GM23338 (cell line): ENCODE measurements at regions not wholly inside any gene's neighbourhood (a gene's known extent, or its start where the extent isn't known, plus 50 kb on each side); places are given as distances from the start of the nearest gene placed in this dataset.

Source experiments
- ATAC-seq: fragments of 200-7000 bp; cut with Tn5 transposase; 3 replicates; pipeline ENCODE4 v1.9.1; 2020
- DNase-seq: peaks from one replicate; pipeline ENCODE4 v3.0.0-alpha.2; 2015; ENCODE audit warnings: low spot score
- H2AFZ ChIP-seq: fragments of 200-600 bp; sonication (generic); 2 replicates; pipeline ENCODE4 v1.8.0; 2016; ENCODE audit warnings: antibody characterized with exemption, mild to moderate bottlenecking, moderate library complexity
- H3F3A ChIP-seq: fragments of 200-600 bp; sonication (generic); replicated peaks from 2 replicates; pipeline ENCODE4 v1.8.0; 2017; ENCODE audit warnings: antibody characterized with exemption, mixed run types, low read depth
- H3K27ac ChIP-seq: fragments of 200-600 bp; sonication (generic); 2 replicates; pipeline ENCODE4 v1.6.1; 2016; ENCODE audit warnings: low read depth
- H3K27me3 ChIP-seq: fragments of 200-600 bp; sonication (generic); 2 replicates; pipeline ENCODE4 v1.8.0; 2016; ENCODE audit warnings: mild to moderate bottlenecking, mixed run types, moderate library complexity; ENCODE audit not compliant: insufficient read depth
- H3K36me3 ChIP-seq: fragments of 200-600 bp; sonication (generic); 2 replicates; pipeline ENCODE4 v1.8.0; 2016; ENCODE audit warnings: mild to moderate bottlenecking; ENCODE audit not compliant: insufficient read depth
- H3K4me1 ChIP-seq: fragments of 200-600 bp; sonication (generic); 2 replicates; pipeline ENCODE4 v1.8.0; 2016; ENCODE audit warnings: mild to moderate bottlenecking, moderate library complexity; ENCODE audit not compliant: insufficient read depth
- H3K4me2 ChIP-seq: fragments of 200-600 bp; sonication (generic); 2 replicates; pipeline ENCODE4 v1.7.1; 2017; ENCODE audit warnings: mixed run types
- H3K4me3 ChIP-seq: fragments of 200-600 bp; sonication (generic); 2 replicates; pipeline ENCODE4 v1.6.1; 2016; ENCODE audit warnings: mixed run types
- H3K79me2 ChIP-seq: fragments of 200-600 bp; sonication (generic); replicated peaks from 2 replicates; pipeline ENCODE4 v1.8.0; 2017; ENCODE audit warnings: mild to moderate bottlenecking; ENCODE audit not compliant: insufficient read depth
- H3K9me2 ChIP-seq: fragments of 200-600 bp; sonication (generic); 2 replicates; pipeline ENCODE4 v1.8.0; 2017; ENCODE audit not compliant: insufficient read depth
- H4K20me1 ChIP-seq: fragments of 200-600 bp; sonication (generic); replicated peaks from 2 replicates; pipeline ENCODE4 v1.8.0; 2017; ENCODE audit warnings: mild to moderate bottlenecking; ENCODE audit not compliant: insufficient read depth
- H3K27ac Mint-ChIP-seq: 2 replicates; pipeline ENCODE4 v1.8.0; 2020; ENCODE audit warnings: inconsistent platforms, mild to moderate bottlenecking, moderate library complexity, mixed read lengths
- H3K27me3 Mint-ChIP-seq: 3 replicates; pipeline ENCODE4 v1.8.0; 2022; ENCODE audit warnings: low read depth, mild to moderate bottlenecking, moderate library complexity, mixed read lengths, inconsistent platforms; ENCODE audit not compliant: insufficient read depth, poor library complexity
- H3K36me3 Mint-ChIP-seq: 3 replicates; pipeline ENCODE4 v1.8.0; 2021; ENCODE audit warnings: low read depth, mild to moderate bottlenecking, inconsistent platforms, moderate library complexity, mixed read lengths
- H3K4me1 Mint-ChIP-seq: 3 replicates; pipeline ENCODE4 v1.8.0; 2020; ENCODE audit warnings: mild to moderate bottlenecking, inconsistent platforms, mixed read lengths
- H3K4me3 Mint-ChIP-seq: 3 replicates; pipeline ENCODE4 v1.8.0; 2021; ENCODE audit warnings: moderate library complexity, mild to moderate bottlenecking, inconsistent platforms, mixed read lengths
- H3K9me3 Mint-ChIP-seq: 3 replicates; pipeline ENCODE4 v1.8.0; 2020; ENCODE audit warnings: moderate library complexity, mild to moderate bottlenecking, inconsistent platforms, mixed read lengths
- EZH2 ChIP-seq: fragments of 200-600 bp; sonication (generic); IDR thresholded peaks from one replicate; pipeline ENCODE4 v1.8.0; 2017; ENCODE audit warnings: antibody characterized with exemption, mild to moderate bottlenecking, low read depth; ENCODE audit not compliant: unreplicated experiment
- JUNB ChIP-seq: IDR thresholded peaks from one replicate; pipeline ENCODE4 v1.6.1; 2016; ENCODE audit warnings: antibody characterized with exemption; ENCODE audit not compliant: unreplicated experiment
- POLR2AphosphoS5 ChIP-seq: IDR thresholded peaks from 2 replicates; pipeline ENCODE4 v1.6.1; 2016; ENCODE audit warnings: antibody characterized with exemption, low read depth
- ZNF114 ChIP-seq: fragments of 250-450 bp; sonication (Bioruptor Pico); IDR thresholded peaks from 2 replicates; pipeline ENCODE4 v1.5.0; 2020; ENCODE audit warnings: mild to moderate bottlenecking, moderate library complexity
- ZNF331 ChIP-seq: fragments of 250-450 bp; sonication (Bioruptor Pico); IDR thresholded peaks from 2 replicates; pipeline ENCODE4 v1.5.0; 2020; ENCODE audit warnings: low read depth, mild to moderate bottlenecking, moderate library complexity
- TF ChIP-seq, protein P1 (sequence below), 2 experiments: fragments of 200-600 bp in 1 of 2; sonication (generic) in 1 of 2; conservative IDR thresholded peaks; 2 replicates each; pipeline versions ENCODE4 v1.5.1 to v1.6.1; 2016 to 2017; ENCODE audit warnings: antibody characterized with exemption in 2 of 2, low read depth in 2 of 2, mild to moderate bottlenecking in 2 of 2, moderate library complexity in 1 of 2
- TF ChIP-seq, protein P2 (sequence below): IDR thresholded peaks from 2 replicates; pipeline ENCODE4 v1.6.1; 2016; ENCODE audit warnings: antibody characterized with exemption
- TF ChIP-seq, protein P3 (sequence below): fragments of 250-450 bp; sonication (Bioruptor Pico); IDR thresholded peaks from 2 replicates; pipeline ENCODE4 v1.5.0; 2020; ENCODE audit warnings: mild to moderate bottlenecking, moderate library complexity
- TF ChIP-seq, protein P4 (sequence below): IDR thresholded peaks from one replicate; pipeline ENCODE4 v1.6.1; 2018; ENCODE audit warnings: antibody characterized with exemption; ENCODE audit not compliant: unreplicated experiment

DNA sequence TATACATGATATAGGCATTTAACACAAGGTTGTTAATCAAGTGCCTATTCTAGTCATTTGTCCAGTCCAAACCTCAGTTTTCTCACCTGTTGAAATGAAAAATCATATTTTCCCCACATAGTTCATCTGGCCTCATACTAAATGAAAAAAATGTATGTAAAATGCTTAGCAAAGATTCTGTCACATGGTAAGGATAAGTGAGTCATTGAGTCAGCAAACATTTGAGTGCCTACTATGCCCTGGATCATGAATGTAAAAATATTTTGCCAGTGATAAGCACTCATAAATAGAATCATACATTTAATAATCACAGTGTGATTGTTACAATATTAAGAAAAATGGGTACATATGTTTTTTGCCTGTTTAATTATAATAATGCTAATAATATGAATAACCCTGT lies 181.2 kb upstream of the PAPPA start:
- Histone ChIP-seq H2AFZ (no peak overlapping the region), H3K4me2 (no peak overlapping the region), H3K36me3 (no peaks in the 10 kb centered on the region; the same call in 1 of the 2 replicates), H3K27ac (no peak overlapping the region), H3K4me1 (no peaks in the 10 kb centered on the region), H4K20me1 (no peaks in the 10 kb centered on the region), H3F3A (no peaks in the 10 kb centered on the region), H3K27me3 (no peaks in the 10 kb centered on the region), H3K79me2 (no peaks in the 10 kb centered on the region), H3K9me2 (0 out of 2 replicates have a peak, but pooled peaks cover 8% of the 10 kb centered on the region), H3K4me3 (no peak overlapping the region)
- DNase-seq (no peak), ATAC-seq (no peak)
- Mint-ChIP-seq H3K27me3 (no peaks in the 10 kb centered on the region), H3K4me3 (no peak overlapping the region), H3K36me3 (peaks cover 5% of the 10 kb centered on the region), H3K9me3 (peaks cover 11% of the 10 kb centered on the region; the same call in 2 of the 3 replicates), H3K27ac (no peak overlapping the region), H3K4me1 (no peaks in the 10 kb centered on the region)
- TF ChIP-seq, protein P1, sequence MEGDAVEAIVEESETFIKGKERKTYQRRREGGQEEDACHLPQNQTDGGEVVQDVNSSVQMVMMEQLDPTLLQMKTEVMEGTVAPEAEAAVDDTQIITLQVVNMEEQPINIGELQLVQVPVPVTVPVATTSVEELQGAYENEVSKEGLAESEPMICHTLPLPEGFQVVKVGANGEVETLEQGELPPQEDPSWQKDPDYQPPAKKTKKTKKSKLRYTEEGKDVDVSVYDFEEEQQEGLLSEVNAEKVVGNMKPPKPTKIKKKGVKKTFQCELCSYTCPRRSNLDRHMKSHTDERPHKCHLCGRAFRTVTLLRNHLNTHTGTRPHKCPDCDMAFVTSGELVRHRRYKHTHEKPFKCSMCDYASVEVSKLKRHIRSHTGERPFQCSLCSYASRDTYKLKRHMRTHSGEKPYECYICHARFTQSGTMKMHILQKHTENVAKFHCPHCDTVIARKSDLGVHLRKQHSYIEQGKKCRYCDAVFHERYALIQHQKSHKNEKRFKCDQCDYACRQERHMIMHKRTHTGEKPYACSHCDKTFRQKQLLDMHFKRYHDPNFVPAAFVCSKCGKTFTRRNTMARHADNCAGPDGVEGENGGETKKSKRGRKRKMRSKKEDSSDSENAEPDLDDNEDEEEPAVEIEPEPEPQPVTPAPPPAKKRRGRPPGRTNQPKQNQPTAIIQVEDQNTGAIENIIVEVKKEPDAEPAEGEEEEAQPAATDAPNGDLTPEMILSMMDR (conservative IDR thresholded peaks at IDR 0.05; ENCODE audit: low read depth in 2 of 2) = no peak
- TF ChIP-seq JUNB = no peak
- TF ChIP-seq, protein P2, sequence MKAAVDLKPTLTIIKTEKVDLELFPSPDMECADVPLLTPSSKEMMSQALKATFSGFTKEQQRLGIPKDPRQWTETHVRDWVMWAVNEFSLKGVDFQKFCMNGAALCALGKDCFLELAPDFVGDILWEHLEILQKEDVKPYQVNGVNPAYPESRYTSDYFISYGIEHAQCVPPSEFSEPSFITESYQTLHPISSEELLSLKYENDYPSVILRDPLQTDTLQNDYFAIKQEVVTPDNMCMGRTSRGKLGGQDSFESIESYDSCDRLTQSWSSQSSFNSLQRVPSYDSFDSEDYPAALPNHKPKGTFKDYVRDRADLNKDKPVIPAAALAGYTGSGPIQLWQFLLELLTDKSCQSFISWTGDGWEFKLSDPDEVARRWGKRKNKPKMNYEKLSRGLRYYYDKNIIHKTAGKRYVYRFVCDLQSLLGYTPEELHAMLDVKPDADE = no peak
- TF ChIP-seq, protein P3, sequence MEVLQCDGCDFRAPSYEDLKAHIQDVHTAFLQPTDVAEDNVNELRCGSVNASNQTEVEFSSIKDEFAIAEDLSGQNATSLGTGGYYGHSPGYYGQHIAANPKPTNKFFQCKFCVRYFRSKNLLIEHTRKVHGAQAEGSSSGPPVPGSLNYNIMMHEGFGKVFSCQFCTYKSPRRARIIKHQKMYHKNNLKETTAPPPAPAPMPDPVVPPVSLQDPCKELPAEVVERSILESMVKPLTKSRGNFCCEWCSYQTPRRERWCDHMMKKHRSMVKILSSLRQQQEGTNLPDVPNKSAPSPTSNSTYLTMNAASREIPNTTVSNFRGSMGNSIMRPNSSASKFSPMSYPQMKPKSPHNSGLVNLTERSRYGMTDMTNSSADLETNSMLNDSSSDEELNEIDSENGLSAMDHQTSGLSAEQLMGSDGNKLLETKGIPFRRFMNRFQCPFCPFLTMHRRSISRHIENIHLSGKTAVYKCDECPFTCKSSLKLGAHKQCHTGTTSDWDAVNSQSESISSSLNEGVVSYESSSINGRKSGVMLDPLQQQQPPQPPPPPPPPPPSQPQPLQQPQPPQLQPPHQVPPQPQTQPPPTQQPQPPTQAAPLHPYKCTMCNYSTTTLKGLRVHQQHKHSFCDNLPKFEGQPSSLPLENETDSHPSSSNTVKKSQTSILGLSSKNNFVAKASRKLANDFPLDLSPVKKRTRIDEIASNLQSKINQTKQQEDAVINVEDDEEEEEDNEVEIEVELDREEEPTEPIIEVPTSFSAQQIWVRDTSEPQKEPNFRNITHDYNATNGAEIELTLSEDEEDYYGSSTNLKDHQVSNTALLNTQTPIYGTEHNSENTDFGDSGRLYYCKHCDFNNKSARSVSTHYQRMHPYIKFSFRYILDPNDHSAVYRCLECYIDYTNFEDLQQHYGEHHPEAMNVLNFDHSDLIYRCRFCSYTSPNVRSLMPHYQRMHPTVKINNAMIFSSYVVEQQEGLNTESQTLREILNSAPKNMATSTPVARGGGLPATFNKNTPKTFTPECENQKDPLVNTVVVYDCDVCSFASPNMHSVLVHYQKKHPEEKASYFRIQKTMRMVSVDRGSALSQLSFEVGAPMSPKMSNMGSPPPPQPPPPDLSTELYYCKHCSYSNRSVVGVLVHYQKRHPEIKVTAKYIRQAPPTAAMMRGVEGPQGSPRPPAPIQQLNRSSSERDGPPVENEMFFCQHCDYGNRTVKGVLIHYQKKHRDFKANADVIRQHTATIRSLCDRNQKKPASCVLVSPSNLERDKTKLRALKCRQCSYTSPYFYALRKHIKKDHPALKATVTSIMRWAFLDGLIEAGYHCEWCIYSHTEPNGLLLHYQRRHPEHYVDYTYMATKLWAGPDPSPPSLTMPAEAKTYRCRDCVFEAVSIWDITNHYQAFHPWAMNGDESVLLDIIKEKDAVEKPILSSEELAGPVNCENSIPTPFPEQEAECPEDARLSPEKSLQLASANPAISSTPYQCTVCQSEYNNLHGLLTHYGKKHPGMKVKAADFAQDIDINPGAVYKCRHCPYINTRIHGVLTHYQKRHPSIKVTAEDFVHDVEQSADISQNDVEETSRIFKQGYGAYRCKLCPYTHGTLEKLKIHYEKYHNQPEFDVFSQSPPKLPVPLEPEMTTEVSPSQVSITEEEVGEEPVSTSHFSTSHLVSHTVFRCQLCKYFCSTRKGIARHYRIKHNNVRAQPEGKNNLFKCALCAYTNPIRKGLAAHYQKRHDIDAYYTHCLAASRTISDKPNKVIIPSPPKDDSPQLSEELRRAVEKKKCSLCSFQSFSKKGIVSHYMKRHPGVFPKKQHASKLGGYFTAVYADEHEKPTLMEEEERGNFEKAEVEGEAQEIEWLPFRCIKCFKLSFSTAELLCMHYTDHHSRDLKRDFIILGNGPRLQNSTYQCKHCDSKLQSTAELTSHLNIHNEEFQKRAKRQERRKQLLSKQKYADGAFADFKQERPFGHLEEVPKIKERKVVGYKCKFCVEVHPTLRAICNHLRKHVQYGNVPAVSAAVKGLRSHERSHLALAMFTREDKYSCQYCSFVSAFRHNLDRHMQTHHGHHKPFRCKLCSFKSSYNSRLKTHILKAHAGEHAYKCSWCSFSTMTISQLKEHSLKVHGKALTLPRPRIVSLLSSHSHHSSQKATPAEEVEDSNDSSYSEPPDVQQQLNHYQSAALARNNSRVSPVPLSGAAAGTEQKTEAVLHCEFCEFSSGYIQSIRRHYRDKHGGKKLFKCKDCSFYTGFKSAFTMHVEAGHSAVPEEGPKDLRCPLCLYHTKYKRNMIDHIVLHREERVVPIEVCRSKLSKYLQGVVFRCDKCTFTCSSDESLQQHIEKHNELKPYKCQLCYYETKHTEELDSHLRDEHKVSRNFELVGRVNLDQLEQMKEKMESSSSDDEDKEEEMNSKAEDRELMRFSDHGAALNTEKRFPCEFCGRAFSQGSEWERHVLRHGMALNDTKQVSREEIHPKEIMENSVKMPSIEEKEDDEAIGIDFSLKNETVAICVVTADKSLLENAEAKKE (CRISPR knock-in tag) = no peak
- TF ChIP-seq ZNF331 = no peak
- TF ChIP-seq ZNF114 = no peak
- TF ChIP-seq EZH2 = no peak
- TF ChIP-seq, protein P4, sequence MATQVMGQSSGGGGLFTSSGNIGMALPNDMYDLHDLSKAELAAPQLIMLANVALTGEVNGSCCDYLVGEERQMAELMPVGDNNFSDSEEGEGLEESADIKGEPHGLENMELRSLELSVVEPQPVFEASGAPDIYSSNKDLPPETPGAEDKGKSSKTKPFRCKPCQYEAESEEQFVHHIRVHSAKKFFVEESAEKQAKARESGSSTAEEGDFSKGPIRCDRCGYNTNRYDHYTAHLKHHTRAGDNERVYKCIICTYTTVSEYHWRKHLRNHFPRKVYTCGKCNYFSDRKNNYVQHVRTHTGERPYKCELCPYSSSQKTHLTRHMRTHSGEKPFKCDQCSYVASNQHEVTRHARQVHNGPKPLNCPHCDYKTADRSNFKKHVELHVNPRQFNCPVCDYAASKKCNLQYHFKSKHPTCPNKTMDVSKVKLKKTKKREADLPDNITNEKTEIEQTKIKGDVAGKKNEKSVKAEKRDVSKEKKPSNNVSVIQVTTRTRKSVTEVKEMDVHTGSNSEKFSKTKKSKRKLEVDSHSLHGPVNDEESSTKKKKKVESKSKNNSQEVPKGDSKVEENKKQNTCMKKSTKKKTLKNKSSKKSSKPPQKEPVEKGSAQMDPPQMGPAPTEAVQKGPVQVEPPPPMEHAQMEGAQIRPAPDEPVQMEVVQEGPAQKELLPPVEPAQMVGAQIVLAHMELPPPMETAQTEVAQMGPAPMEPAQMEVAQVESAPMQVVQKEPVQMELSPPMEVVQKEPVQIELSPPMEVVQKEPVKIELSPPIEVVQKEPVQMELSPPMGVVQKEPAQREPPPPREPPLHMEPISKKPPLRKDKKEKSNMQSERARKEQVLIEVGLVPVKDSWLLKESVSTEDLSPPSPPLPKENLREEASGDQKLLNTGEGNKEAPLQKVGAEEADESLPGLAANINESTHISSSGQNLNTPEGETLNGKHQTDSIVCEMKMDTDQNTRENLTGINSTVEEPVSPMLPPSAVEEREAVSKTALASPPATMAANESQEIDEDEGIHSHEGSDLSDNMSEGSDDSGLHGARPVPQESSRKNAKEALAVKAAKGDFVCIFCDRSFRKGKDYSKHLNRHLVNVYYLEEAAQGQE = no peak
- no peak for TF ChIP-seq POLR2AphosphoS5
